ENCODE measurements at regions not wholly inside any gene's neighbourhood (a gene's known extent, or its start where the extent isn't known, plus 50 kb on each side); places are given as distances from the start of the nearest gene placed in this dataset.
A peak's percentile ranks its signal among the peaks of the same experiment; 100 is the strongest.
"Not testable (repeated sequence)": the region's sequence is repeated elsewhere in the genome, so short reads cannot be mapped to it uniquely, and the experiment has no call there.

DNA sequence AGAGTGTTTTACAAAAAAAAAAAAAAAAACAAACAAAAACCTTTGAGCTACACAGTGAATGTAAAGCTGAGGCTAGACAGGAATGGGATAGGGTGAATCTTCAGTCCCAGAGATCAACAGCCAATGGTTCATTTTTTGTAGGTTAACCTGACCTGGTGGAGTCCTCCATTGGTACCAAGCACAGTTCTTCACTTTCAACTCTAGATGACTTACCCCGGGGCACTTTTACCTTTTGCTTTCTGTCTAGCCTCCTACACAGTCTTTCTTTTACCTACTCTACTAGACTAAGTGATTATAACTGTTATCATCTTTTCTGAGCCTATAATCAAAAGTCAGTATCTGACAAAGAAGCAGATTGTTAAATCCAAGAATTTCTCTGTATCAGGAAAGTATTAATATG, 50.9 kb downstream of the ANXA2R start:
- DNase-seq: no peak

DNA sequence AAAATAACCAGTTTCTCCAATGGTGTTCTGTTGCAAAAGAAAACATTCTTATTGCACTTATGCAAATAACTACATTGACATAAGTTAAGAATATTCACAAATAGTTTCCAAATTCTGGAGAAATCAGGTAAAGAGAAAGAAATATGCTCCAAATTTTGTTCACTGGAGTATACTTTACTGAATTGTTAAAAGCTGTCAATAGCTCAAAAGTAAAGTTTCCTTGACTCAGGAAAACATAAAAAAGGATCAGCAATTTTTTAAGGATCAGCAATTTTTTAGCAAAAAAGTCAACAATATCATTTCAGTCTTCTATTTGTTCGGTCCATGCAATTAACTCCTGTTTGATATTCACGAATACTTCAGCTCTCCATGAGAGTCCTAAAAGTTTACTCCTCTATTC, 51.6 kb downstream of the ANXA2R start:
- no peak for DNase-seq

DNA sequence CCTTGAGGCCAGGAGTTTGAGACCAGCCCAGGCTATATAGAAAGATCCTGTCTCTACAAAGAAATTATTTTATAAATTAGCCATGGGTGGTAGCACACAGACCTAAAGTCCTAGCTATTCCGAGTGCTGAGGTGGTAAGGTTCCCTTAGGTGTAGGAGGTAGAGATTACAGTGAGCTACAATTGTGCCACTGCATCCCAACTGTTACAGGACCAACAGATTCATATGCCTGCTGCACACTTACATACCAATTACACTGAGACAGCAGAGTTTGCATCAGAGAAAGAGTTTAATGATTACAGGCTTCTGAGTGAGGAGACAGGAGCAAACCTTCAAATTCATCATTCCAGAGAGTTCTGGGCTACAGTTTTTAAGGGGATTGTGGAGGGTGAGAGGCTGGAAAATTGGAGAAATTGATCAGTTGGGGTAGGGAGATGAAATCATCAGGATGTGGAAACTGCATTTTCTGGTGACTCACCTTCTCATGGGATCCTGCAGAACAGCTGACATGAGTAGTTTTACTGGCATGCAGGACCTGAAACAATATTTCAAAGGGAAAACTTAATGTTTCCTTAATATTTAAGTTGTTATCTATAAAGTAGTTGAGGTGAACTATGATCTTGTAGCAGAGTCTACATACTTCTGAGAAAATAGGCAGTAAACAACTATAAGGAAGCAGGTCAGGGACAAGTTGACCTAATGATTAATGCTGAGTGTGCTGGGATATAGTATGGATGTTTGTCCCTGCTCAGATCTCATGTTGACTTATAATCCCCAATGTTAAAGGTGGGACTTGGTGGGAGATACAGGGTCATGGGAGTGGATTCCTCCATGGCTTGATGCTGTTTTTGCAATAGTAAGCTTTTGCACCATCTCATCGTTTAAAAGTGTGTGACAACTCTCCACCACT, 54.7 kb downstream of the ANXA2R start:
- no peak for DNase-seq

DNA sequence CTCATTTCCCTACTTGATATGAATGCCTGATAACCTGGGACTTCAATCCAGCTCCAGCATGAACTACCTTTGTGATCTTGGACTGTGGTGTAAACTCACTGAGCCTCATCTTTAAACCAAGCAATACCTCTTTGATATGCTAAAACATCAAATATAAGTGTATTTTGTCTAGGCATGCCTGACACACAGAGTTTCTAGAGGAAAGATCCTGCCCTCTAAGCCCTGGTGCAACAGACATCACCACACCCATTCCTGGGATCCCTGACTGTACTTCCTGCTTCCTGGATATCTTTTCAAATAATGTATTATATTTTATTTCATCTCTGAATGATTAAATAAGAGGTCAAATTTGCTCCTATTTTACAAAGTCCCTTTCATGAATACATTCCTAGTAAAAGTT, 55.8 kb downstream of the ANXA2R start:
- no peak for DNase-seq

DNA sequence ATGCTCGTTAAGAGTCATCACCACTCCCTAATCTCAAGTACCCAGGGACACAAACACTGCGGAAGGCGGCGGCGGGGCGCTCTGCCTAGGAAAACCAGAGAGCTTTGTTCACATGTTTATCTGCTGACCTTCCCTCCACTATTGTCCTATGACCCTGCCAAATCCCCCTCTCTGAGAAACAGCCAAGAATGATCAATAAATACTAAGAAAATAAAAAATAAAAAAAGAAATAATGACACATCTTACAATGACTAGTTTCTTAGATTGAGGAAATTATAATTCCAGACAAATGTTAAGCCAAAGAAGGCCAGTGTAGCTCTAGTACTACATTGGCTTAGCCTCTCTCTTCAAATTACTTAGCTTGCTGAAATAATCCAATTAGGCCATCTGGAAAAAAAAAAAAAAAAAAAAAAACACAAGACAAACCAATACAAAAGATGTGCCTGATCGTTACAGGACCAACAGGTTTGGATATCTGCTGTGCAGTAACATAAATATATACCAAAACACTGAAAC, 58.0 kb downstream of the ANXA2R start:
- DNase-seq: no peak

DNA sequence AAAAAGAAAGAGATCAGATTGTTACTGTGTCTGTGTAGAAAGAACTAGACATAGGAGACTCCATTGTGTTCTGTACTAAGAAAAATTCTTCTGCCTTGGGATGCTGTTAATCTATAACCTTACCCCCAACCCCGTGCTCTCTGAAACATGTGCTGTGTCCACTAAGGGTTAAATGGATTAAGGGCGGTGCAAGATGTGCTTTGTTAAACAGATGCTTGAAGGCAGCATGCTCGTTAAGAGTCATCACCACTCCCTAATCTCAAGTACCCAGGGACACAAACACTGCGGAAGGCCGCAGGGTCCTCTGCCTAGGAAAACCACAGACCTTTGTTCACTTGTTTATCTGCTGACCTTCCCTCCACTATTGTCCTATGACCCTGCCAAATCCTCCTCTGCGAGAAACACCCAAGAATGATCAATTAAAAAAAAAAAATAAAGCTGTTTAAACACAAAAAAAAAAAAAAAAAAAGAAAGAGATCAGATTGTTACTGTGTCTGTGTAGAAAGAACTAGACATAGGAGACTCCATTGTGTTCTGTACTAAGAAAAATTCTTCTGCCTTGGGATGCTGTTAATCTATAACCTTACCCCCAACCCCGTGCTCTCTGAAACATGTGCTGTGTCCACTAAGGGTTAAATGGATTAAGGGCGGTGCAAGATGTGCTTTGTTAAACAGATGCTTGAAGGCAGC, 58.6 kb downstream of the ANXA2R start:
- not testable (repeated sequence) for DNase-seq

DNA sequence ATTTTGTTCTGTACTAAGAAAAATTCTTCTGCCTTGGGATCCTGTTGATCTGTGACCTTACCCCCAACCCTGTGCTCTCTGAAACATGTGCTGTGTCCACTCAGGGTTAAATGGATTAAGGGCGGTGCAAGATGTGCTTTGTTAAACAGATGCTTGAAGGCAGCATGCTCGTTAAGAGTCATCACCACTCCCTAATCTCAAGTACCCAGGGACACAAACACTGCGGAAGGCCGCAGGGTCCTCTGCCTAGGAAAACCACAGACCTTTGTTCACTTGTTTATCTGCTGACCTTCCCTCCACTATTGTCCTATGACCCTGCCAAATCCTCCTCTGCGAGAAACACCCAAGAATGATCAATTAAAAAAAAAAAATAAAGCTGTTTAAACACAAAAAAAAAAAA, 59.1 kb downstream of the ANXA2R start:
- DNase-seq: not testable (repeated sequence)

DNA sequence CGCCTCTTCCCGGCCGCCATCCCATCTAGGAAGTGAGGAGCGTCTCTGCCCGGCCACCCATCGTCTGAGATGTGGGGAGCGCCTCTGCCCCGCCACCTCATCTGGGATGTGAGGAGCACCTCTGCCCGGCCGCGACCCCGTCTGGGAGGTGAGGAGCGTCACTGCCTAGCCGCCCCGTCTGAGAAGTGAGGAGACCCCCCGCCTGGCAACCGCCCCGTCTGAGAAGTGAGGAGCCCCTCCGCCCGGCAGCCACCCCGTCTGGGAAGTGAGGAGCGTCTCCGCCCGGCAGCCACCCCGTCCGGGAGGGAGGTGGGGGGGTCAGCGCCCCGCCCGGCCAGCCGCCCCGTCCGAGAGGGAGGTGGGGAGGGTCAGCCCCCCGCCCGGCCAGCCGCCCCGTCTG, 59.7 kb downstream of the ANXA2R start:
- not testable (repeated sequence) for DNase-seq

DNA sequence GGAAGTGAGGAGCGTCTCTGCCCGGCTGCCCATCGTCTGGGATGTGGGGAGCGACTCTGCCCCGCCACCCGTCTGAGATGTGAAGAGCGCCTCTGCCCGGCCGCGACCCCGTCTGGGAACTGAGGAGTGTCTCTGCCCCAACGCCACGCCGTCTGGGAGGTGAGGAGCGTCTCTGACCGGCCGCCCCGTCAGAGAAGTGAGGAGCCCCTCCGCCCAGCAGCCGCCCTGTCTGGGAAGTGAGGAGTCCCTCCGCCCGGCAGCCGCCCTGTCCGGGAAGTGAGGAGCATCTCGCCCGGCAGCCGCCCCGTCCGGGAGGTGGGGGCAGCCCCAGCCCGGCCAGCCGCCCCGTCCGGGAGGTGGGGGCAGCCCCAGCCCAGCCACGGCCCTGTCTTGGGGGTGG, 60.9 kb downstream of the ANXA2R start:
- not testable (repeated sequence) for DNase-seq

DNA sequence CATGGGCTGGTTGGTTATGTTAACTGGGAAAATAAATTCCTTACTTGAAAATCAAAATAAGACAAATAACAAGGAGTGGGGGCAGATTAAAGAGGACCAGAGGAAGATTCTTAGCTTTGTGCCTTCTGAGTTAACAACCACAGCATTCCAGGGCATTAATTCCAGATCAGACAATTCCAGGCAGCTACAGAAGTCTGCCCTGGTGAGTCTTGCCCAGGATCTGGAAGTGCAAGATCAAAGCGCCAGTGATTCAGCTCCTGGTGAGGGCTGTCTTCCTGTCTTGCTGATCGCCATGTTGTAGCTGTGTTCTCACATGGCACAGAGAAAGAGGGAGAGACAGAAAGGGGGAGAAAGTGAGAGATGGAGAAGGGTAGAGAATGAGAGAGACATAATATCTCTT, 65.6 kb downstream of the ANXA2R start:
- no peak for DNase-seq

DNA sequence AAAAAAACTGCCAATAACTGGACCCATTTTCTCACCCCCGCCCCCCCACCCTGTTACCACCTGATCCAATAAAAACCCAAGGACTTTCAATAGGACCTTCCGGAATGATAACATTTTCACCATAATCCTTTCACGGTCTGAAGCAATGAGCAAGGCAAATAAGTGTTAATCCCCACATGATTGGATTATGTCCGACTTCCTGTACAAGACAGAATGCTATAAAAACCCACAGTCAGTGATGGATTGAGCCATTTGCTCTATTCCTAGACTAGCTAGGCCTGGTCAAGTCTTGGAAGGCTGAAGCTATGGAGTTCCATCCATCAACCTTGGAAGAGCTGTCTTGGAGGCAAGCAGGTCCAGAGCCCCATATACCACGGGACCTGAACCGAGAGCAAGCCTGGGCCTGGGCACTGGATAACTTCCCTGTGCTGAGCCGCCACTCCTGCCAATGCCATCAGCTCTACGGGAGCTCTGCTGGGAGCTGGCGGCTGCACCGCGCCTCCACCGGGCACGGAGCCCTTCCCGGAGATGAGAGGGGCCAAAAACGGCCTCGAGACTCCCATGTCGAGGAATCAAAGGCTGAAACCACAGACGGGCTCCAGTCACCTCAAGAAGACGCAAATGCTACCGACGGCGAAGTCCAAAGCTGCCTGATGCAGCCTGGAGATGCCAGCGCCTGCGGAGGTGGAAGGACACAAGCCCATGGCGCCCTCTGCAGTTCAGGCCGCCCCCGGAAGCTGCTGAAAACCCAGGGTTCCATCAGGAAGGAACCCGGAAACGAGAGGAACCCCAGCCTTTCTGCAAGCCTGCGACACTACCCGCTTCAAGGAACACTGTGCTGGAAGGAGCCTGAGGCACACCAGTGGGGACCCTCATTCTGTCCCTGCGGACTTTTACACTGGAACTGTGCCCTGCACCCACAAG, 69.2 kb downstream of the ANXA2R start:
- no peak for DNase-seq

DNA sequence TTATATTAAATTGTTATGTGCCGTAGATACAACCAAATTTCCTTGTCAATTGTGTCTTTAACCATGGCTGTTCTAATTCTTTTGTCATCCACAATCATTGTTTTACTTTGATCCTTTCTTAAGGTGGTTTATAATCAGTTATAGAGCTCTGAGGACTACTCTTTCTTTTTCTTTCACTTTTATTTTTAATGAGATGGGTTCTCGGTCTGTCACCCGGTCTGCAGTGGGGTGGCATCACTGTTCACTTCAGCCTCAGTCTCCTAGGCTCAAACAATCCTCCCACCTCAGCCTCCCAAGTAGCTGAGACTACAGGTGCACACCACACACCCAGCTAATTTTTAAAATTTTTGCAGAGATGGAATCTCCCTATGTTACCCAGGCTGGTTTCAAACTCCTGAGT, 74.2 kb downstream of the ANXA2R start:
- DNase-seq: no peak

DNA sequence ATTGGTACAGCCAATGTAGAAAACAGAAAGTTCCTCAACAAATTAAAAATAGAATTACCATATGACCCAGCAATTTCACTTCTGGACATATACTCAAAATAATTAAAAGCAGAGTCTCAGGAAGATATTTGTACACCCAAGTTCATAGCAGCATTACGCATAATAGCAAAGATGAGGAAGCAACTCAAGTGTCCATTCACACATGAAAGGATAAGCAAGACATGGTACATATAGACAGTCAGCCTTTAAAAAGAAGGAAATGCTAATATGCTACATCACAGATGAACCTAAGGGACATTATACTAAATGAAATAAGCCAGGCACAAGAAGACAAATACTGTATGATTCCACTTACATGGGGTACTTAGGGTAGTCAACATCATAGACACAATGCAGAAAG, 76.7 kb downstream of the ANXA2R start:
- no peak for DNase-seq

DNA sequence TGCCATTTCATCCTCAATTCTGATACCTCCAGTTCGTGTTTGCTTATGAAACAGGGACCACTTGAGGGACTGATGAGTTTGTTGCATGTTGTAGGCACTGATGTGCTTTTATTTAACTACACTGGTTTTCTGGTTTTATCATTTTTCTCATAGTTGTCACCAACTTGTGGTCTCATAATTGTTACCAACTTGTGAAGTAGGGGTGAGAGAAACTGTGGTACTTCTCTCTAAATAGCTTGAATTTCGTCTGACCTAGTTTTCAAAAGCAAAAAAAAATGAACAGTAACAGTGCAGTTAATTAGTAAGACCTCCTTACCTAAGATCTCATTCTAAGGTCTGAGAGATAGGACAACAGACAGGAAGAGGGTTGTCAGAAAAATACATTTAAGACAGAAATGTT, 78.0 kb downstream of the ANXA2R start:
- DNase-seq: no peak

DNA sequence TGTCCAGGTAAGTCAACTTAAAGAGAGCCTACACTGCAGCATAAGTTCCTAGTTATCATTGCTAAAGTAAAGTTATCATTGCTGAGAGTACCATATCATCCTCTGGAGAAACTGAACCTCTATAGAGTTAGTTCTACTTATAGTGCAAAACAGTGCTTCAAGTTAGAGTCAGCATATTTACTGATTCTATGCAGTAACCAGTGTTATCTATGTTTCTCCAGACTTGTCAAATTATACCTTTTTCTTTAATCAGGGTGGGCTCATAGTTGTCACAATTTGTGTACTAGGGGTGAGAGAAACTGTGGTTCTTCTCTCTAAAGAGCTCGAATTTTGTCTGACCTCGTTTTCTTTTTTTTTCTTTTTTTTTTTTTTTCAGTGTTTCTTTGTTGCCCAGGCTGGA, 79.6 kb downstream of the ANXA2R start:
- DNase-seq: no peak

DNA sequence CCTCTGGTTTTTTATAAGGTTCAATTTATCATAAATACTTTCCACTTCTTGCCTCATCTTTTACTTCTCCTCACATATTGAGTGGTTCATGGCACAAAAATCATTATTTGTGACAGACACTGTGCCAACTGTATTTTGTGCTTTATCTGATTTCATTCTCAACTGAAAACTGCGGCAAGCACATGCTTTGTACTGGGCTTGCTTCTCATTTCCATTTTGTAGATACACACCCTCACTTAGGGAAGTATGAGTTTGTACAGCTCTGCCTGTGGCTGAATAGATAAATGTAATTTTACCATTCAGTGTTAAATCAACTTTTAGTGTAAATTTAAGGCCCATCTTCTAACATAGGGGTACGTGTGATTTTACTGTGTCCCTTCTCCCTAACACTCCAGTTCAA, 83.6 kb downstream of the ANXA2R start:
- DNase-seq: no peak

DNA sequence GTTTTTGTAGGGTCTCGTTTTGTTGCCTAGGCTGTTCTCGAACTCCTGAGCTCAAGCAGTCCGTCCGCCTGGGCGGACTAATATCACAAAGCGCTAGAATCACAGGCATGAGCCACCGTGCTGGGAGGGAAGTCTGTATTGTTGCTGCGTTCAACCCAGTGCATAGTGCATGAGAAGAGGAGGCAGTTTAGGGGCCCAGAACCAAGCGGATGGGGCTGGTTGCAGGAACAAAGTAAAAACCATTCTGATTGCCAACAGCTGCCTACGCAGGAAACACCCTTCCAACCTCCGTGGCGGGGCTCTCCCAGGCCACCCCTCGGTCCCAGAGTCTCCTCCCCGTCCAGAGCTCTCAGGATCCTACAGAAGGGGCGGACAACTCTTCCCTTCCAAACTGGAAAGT, 87.1 kb downstream of the ANXA2R start:
- no peak for DNase-seq

DNA sequence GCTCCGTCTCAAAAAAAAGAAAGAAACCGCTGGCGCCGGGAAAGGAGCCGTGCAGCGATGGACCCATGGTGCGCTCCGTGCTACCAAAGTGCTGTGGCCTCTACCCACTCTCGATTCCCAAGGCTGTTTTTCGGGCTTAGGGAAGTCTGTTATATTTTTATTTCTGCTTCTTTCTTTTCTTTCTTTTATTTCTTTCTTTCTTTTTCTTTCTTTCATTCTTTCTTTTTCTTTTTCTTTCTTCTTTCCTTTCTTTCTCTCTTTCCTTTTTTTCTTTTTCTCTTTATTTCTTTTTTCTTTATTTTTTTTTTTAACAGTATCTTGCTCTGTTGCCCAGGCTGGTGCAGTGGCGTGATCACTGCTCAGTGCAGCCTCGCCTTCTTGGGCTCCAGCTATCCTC, 87.5 kb downstream of the ANXA2R start:
- no peak for DNase-seq

DNA sequence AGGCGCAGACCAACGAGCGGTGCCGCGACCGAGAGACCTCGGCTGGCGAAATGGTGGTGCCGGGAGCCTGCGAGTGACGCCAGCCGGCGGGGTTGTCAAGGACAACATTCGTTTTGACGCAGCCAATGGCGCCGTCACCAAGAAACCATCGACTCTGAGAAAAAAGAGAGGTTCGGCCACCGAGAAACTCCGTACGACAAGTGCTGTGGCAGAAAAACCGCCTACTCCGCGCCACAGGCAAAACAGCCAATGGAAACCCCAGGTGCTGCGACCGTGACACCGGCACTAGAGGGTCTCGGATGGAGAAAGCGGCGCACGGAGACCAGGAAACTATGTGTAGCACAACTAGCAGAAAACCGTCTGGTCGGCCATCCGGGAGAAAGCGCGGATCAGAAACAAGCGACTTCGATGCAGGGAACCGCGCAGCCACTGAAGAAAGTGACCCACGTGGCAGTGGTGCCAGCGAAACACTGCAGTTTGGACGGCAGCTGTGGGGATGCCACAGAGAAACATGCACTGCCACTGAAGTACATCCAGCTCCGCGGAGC, 88.8 kb downstream of the ANXA2R start:
- DNase-seq: peak; percentile 73

DNA sequence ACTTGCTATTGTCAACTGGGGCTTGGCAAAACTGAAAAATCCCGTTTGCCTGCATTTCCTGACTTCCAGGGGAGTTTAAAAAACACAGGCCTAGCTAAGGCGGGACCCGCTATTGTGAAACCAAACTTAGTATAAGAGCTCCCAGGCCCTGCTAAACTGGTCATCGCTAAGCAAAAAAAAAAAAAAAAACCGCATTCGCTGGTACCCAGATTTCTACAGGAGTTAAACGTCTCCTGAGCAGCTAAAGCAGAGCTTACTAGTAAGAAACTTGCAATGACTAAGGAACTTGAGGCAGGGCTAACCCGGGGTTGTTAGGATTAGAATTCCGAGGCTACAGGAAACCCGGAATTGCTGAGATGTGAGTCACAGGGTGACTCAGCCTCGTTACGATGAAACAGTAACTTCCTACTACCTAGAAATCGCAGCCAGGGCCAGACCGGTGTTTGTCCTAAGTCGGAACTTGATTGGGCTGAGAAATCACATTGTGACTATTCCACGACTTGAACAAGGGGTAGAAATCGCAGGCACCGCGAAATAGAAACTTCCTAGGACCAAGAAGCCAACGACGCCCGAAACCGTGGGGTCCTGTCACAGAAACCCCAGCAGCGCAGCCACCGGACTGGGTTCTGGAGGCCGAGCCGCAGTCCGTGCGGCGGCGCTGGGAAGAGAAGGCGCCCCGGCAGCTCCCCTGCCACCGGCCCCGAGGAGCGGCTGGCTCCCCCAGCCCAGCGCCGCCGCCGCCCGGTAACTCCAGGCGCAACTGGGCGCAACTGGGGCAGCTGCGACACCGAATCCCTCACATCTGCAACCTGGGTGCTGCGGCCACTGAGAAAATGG, 89.4 kb downstream of the ANXA2R start:
- peak; percentile 59 for DNase-seq

DNA sequence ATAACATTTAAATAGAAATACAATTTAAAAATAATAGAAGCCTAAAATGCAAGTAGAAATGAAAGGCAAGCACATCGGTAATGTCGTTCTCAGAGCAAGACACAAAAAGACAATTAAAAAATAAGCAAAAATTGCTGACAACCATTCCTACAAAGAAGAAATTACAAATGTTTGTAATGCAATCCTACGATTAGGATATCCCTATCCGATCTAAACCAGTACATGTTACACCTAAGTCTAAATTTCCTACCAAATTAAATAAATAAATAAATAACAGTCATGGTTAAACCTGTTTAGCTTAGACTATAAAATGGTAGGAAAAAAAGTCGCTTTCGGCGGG, 90.0 kb downstream of the ANXA2R start:
- no peak for DNase-seq

All from activated CD4-positive, CD25-positive, alpha-beta regulatory T cell treated with anti-CD3 and anti-CD28 coated beads, Interleukin-2, amount 50 U/mL, for 72 hours (primary cell).